Cardiac fibroblast (primary cell): ENCODE measurements at regions not wholly inside any gene's neighbourhood (a gene's known extent, or its start where the extent isn't known, plus 50 kb on each side); places are given as distances from the start of the nearest gene placed in this dataset.
A peak's percentile ranks its signal among the peaks of the same experiment; 100 is the strongest.

Experiments
- DNase-seq, 2 donors: peaks; one replicate each; pipeline versions ENCODE4 v3.0.0 to v3.0.0-alpha.2; 2010; ENCODE audit warnings: low read depth in 2 of 2
- H3K4me3 ChIP-seq, 2 donors: replicated peaks in 1 of 2; 1 replicate in 1 of 2; 2 replicates in 1 of 2; pipeline ENCODE4 v1.5.1; 2011; ENCODE audit warnings: low read depth in 2 of 2, low read length in 2 of 2, mild to moderate bottlenecking in 2 of 2, moderate library complexity in 1 of 2
- CTCF ChIP-seq: IDR thresholded peaks from one replicate; pipeline ENCODE4 v1.5.1; 2011; ENCODE audit warnings: low read depth, mild to moderate bottlenecking, low read length, inconsistent platforms

DNA sequence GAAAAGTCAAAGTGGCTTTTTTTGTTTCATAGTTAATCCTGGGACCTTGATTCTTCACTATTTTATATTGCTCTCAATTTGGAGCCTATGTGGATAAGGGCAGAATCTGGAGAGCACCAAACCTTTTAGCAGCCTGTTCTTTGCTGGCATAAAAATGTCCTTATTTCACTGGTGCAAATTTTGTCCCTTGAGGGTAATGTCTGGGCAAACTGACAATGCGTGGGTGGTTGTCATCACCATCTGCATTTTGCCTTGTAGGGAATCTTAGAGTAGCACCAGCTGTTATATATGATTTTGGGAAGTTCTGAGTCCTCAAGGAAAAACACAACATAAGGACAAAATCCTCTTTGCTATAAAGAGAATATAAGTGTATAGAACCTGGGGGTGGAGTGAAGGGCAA lies 336.9 kb upstream of the HTR2A start:
- DNase-seq, result peak in 1 of 2 donors; percentile 85
- no peak overlapping the region for H3K4me3 ChIP-seq
- TF ChIP-seq CTCF, result no peak

DNA sequence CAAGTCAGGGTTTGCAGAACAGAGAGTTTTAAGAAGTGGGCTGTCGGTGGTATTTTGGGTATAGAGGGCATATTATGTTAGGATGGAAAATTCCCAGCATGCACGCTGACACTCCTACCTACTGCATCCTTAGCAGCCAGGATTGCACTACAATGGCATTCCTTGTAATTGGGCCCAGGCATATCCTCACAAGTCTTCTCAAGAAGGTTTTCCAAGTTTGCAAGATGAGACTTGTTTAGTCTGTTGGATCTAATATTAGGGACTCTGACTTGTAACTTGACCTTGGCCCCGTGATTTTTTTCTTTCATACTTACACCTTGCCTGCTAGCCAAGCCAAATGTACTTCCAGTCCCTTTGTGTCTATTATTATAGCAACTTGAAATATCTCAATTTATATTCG lies 335.7 kb upstream of the HTR2A start:
- TF ChIP-seq CTCF, result no peak
- DNase-seq, result no peak
- H3K4me3 ChIP-seq, result no peak overlapping the region

DNA sequence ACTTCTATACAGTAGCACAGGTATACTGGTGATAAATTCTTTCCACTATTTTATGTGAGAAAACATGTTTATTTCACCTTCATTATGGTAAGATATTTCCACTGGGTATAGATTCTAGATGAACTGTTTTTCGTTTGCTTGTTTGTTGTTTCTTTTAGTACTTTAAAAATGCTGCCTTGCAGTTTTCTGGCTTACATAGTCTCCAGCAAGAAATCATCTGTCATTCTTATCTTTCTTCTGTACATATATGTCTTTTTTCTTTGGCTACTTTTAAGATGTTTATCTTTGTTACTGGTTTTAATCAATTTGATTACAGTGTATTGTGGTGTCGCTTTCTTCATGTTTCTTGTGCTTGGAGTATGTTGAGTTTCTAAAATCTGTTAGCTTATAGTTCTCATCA lies 333.3 kb upstream of the HTR2A start:
- H3K4me3 ChIP-seq, result no peak overlapping the region
- DNase-seq, result no peak
- no peak for TF ChIP-seq CTCF

- no peak for TF ChIP-seq CTCF
- DNase-seq, result peak in 1 of 2 donors; percentile 15
These were observed 329.7 kb upstream of the HTR2A start for GRCh38 chr13:47226516-47226915.

DNA sequence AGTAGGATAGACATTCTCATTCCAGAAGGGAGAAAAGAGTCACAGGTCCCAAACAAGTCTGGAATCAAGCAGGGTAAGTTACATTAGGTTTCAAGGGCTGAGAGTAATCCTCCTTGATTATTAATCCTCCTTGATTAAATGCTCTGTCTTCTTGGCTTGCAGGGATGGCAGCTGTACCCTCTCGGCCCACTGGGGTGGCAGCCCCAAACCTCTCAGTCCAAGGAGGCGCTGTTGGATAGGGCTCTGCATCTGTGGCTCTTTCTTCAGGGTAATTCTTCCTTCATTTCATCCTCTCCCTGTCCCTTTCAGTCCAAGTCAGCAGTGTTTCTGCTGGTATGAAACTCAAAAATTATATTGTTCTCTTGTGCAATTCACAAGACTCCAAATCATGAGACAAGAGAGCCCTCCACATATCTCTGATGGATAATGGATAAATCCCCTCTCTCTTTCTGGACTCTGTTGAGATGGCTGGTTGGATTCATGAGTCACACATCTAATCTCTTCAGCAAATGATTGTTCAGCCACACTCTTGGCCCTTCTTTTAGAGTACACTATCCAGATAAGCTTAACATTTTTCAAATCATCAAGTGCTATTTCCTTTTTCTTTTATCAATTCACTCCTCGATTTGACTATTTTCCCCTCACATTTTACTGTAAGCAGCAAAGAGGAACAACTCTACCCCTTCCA lies 323.7 kb upstream of the HTR2A start:
- peak in 1 of 2 donors; percentile 57 for DNase-seq
- TF ChIP-seq CTCF, result no peak
- H3K4me3 ChIP-seq, result no peak overlapping the region

More at GRCh38 chr13:47226516-47226915, 329.7 kb upstream of the HTR2A start:
- H3K4me3 ChIP-seq, result no peak overlapping the region

GRCh38 chr13:47218611-47219010 lies 321.8 kb upstream of the HTR2A start:
- peak in 1 of 2 donors; percentile 48 for DNase-seq
- H3K4me3 ChIP-seq, result no peak overlapping the region
- TF ChIP-seq CTCF, result no peak
